IMR-90 (cell line): ENCODE measurements at regions not wholly inside any gene's neighbourhood (a gene's known extent, or its start where the extent isn't known, plus 50 kb on each side); places are given as distances from the start of the nearest gene placed in this dataset.

Source experiments
- ATAC-seq: fragments of 200-7000 bp; cut with Tn5 transposase; 2 replicates; pipeline ENCODE4 v1.9.1; 2020; ENCODE audit warnings: low read depth, mild to moderate bottlenecking, moderate library complexity
- BruUV-seq: library from RNA; stranded (reverse); fragments of 400-500 nt; replicated peaks from 2 replicates; lab custom pipeline; 2021; lab: Mats Ljungman, UMichigan
- CTCF ChIA-PET: fragments of 300-600 bp; formaldehyde crosslinking; extraction: SDS; loops from one replicate; lab custom pipeline; 2021; ENCODE audit warnings: antibody characterized with exemption; lab: Yijun Ruan, JAX
- POLR2A ChIA-PET: fragments of 300-600 bp; sonication (Branson Sonifier 250); formaldehyde crosslinking; loops from one replicate; lab custom pipeline; 2022; ENCODE audit warnings: antibody characterized with exemption; ENCODE audit not compliant: unreplicated experiment; lab: Charles Lee
- DNase-seq: peaks from one replicate; pipeline ENCODE4 v3.0.0; 2013
- H2AFZ ChIP-seq: replicated peaks from 2 replicates; pipeline ENCODE3; 2013; ENCODE audit warnings: low read length, mild to moderate bottlenecking; ENCODE audit not compliant: poor library complexity
- H2AK5ac ChIP-seq: 2 replicates; pipeline ENCODE4 v1.6.1; 2013; ENCODE audit warnings: low read depth, low read length, inconsistent platforms
- H2AK9ac ChIP-seq: replicated peaks from 2 replicates; pipeline ENCODE3; 2013; ENCODE audit warnings: mild to moderate bottlenecking, low read depth, low read length, moderate library complexity; ENCODE audit not compliant: poor library complexity
- H2BK120ac ChIP-seq: 2 replicates; pipeline ENCODE4 v1.6.1; 2013; ENCODE audit warnings: low read depth, low read length, inconsistent platforms
- H2BK15ac ChIP-seq: 3 replicates; pipeline ENCODE4 v1.6.1; 2013; ENCODE audit warnings: low read depth, low read length, inconsistent platforms
- H2BK20ac ChIP-seq: 2 replicates; pipeline ENCODE4 v1.6.1; 2013; ENCODE audit warnings: low read depth, mild to moderate bottlenecking, inconsistent platforms, low read length, moderate library complexity
- H2BK5ac ChIP-seq: 2 replicates; pipeline ENCODE4 v1.6.1; 2013; ENCODE audit warnings: mild to moderate bottlenecking, low read depth, low read length, inconsistent platforms; ENCODE audit not compliant: poor library complexity, severe bottlenecking
- H3K14ac ChIP-seq: replicated peaks from 2 replicates; pipeline ENCODE4 v1.6.1; 2013; ENCODE audit warnings: low read depth, low read length, inconsistent platforms
- H3K18ac ChIP-seq: 2 replicates; pipeline ENCODE4 v1.6.1; 2013; ENCODE audit warnings: low read depth, low read length, control low read depth
- H3K23ac ChIP-seq: 2 replicates; pipeline ENCODE4 v1.6.1; 2013; ENCODE audit warnings: low read depth, low read length, inconsistent platforms
- H3K27ac ChIP-seq: 2 replicates; pipeline ENCODE4 v1.5.1; 2013; ENCODE audit warnings: mild to moderate bottlenecking, control low read depth, low read length; ENCODE audit not compliant: insufficient read depth
- H3K27me3 ChIP-seq: 2 replicates; pipeline ENCODE4 v1.6.1; 2013; ENCODE audit warnings: low read length; ENCODE audit not compliant: control insufficient read depth, insufficient read depth
- H3K36me3 ChIP-seq: 2 replicates; pipeline ENCODE4 v1.6.1; 2013; ENCODE audit warnings: low read length, mixed read lengths; ENCODE audit not compliant: control insufficient read depth, insufficient read depth
- H3K4ac ChIP-seq: 2 replicates; pipeline ENCODE4 v1.6.1; 2013; ENCODE audit warnings: low read depth, low read length, inconsistent platforms
- H3K4me1 ChIP-seq: 2 replicates; pipeline ENCODE4 v1.6.1; 2013; ENCODE audit warnings: low read length, mixed read lengths; ENCODE audit not compliant: control insufficient read depth, insufficient read depth
- H3K4me2 ChIP-seq: 2 replicates; pipeline ENCODE4 v1.6.1; 2013; ENCODE audit warnings: low read depth, mild to moderate bottlenecking, control low read depth, low read length, moderate library complexity
- H3K4me3 ChIP-seq: 2 replicates; pipeline ENCODE4 v1.5.1; 2013; ENCODE audit warnings: low read depth, mild to moderate bottlenecking, control low read depth, low read length, moderate library complexity; ENCODE audit not compliant: insufficient read depth
- H3K56ac ChIP-seq: 2 replicates; pipeline ENCODE4 v1.6.1; 2013; ENCODE audit warnings: low read length, inconsistent platforms; ENCODE audit not compliant: insufficient read depth; ENCODE audit errors: extremely low read depth
- H3K79me1 ChIP-seq, 2 experiments: 2 replicates each; pipeline ENCODE4 v1.6.1; 2013; ENCODE audit warnings: low read length in 2 of 2, inconsistent platforms in 1 of 2, low read depth in 1 of 2
- H3K9ac ChIP-seq: 2 replicates; pipeline ENCODE4 v1.6.1; 2013; ENCODE audit warnings: low read depth, low read length, control low read depth
- H3K9me1 ChIP-seq: 2 replicates; pipeline ENCODE4 v1.6.1; 2013; ENCODE audit warnings: low read length, inconsistent platforms; ENCODE audit not compliant: insufficient read depth
- H3K9me3 ChIP-seq: 2 replicates; pipeline ENCODE4 v1.6.1; 2013; ENCODE audit warnings: low read length; ENCODE audit not compliant: control insufficient read depth, insufficient read depth
- H4K20me1 ChIP-seq: 2 replicates; pipeline ENCODE4 v1.6.1; 2013; ENCODE audit warnings: low read length, inconsistent platforms; ENCODE audit not compliant: insufficient read depth
- H4K5ac ChIP-seq: 2 replicates; pipeline ENCODE4 v1.6.1; 2013; ENCODE audit warnings: mild to moderate bottlenecking, low read depth, low read length, control low read depth
- H4K8ac ChIP-seq, 2 experiments: 2 replicates each; pipeline ENCODE4 v1.6.1; 2013; ENCODE audit warnings: low read depth in 2 of 2, low read length in 2 of 2, control low read depth in 1 of 2, inconsistent platforms in 1 of 2
- H4K91ac ChIP-seq: 2 replicates; pipeline ENCODE4 v1.6.1; 2013; ENCODE audit warnings: low read depth, low read length, inconsistent platforms; ENCODE audit not compliant: insufficient read depth
- MAFK ChIP-seq: IDR thresholded peaks from 2 replicates; pipeline ENCODE4 v1.6.1; 2012; ENCODE audit warnings: low read depth, low read length, improper control_type of control experiment
- NFE2L2 ChIP-seq: fragments of 150-350 bp; IDR thresholded peaks from 2 replicates; pipeline ENCODE4 v1.6.1; 2016; ENCODE audit warnings: low read depth, mild to moderate bottlenecking, low read length
- WGBS, 2 experiments: methylation state at CpG; one replicate each; pipeline versions ENCODE4 v1.1.5 to v1.1.7; 2013; ENCODE audit warnings: missing lambda C conversion rate in 2 of 2; ENCODE audit not compliant: insufficient read length in 1 of 2; ENCODE audit errors: extremely low coverage in 2 of 2; 5-methylcytosine and 5-hydroxymethylcytosine counted together
- dilution Hi-C: fragments of 300-500 bp; cut with HindIII; formaldehyde crosslinking; loops from one replicate; pipeline ENCODE4 v1.14.3; 2018; ENCODE audit warnings: low sequenced_read_pairs; ENCODE audit not compliant: unreplicated experiment
- in situ Hi-C: fragments of 300-500 bp; cut with MboI; formaldehyde crosslinking; loops from 3 replicates; pipeline ENCODE4 v1.14.3; 2019; ENCODE audit warnings: low sequenced_read_pairs, inconsistent platforms, mixed read lengths
- intact Hi-C: fragments of 100-400 bp; cut with micrococcal nuclease; formaldehyde crosslinking; loops from 2 replicates; pipeline ENCODE4 v1.10.0; 2022

- no peaks in the 10 kb centered on the region for H3K36me3 ChIP-seq
- H2BK20ac ChIP-seq, result no peak overlapping the region
- no peak overlapping the region for H3K14ac ChIP-seq
- no peak overlapping the region for H3K18ac ChIP-seq
- no peak overlapping the region for H2AFZ ChIP-seq
- ChIA-PET CTCF (no interaction called here), POLR2A (no interaction called here)
- H3K9me1 ChIP-seq, result no peaks in the 10 kb centered on the region
- no peak overlapping the region for H2BK5ac ChIP-seq
- no peak overlapping the region for H2AK9ac ChIP-seq
- no peak overlapping the region for H2BK15ac ChIP-seq
- H3K56ac ChIP-seq, result no peak overlapping the region
- in situ Hi-C loops (no loop called here), intact Hi-C loops (no loop called here), dilution Hi-C loops (no loop called here)
- H3K4me1 ChIP-seq, result no peaks in the 10 kb centered on the region
- no peak overlapping the region for H4K5ac ChIP-seq
- TF ChIP-seq NFE2L2 (no peak), MAFK (peak; percentile 58)
- no TSS peak for BruUV-seq
- peaks cover 6% of the 10 kb centered on the region; the same call in 1 of the 2 replicates for H3K9me3 ChIP-seq
- H3K23ac ChIP-seq, result no peak overlapping the region
- H3K27ac ChIP-seq, result no peak overlapping the region
- ATAC-seq (no peak), DNase-seq (no peak)
- no peak overlapping the region for H3K4me3 ChIP-seq
- no peaks in the 10 kb centered on the region for H4K20me1 ChIP-seq
- no peak overlapping the region for H4K8ac ChIP-seq
- no peak overlapping the region for H2AK5ac ChIP-seq
- no peaks in the 10 kb centered on the region for H3K27me3 ChIP-seq
- WGBS, 2 experiments, result no CpG with 5 or more reads among the region's 1 CpG
- H4K91ac ChIP-seq, result no peak overlapping the region
- H3K4me2 ChIP-seq, result no peak overlapping the region
- H2BK120ac ChIP-seq, result no peak overlapping the region
- no peak overlapping the region for H3K9ac ChIP-seq
- no peak overlapping the region for H3K4ac ChIP-seq
- H3K79me1 ChIP-seq, result no peaks in the 10 kb centered on the region
Measured at GRCh38 chr2:83808878-83809277, 650.2 kb downstream of the SUCLG1 start.
